ENCODE measurements at regions not wholly inside any gene's neighbourhood (a gene's known extent, or its start where the extent isn't known, plus 50 kb on each side); places are given as distances from the start of the nearest gene placed in this dataset.
"Not testable (repeated sequence)": the region's sequence is repeated elsewhere in the genome, so short reads cannot be mapped to it uniquely, and the experiment has no call there.

DNA sequence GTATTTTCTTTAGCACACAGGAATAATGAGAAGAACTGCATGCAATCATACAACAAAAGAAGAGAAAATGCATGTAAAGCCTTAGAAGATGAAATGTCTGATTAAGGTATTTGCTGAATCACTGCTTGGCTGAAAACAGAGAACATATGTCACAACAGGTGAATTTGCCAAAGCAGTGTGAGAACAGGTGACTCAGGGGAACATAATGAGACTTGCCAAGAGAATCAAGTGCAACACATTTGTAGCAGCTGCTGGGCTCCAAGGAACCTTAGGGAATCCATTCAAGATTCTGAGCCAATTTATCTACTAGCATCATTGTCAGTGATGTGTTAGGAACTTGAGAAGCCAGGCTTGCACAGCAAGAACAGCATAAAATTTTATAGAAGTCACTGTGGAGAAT is 273.1 kb downstream of the PCDH20 start:
- no peak for DNase-seq
- TF ChIP-seq POLR2A (IDR thresholded peaks at IDR 0.05; ENCODE audit: low read length) (no peak), GATA1 (IDR thresholded peaks at IDR 0.05; ENCODE audit: low read depth, low read length) (no peak)

DNA sequence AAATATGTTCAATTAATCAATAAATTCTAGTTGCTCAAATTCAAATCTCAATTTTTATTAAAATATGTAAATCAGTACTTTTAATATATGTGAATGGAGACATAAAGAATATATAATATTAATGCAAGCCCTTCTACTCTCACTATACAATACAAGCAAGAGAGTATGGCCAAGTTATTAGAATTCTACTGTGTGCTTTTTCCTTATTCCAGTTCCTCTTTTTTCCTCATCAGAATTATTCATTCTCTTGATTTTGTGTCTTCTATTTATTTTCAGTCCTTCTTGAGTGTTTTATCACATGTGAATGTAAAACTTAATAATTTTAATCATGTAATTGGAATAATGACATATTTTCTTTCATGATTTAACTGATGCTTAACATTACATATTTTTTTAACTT is 276.8 kb downstream of the PCDH20 start:
- DNase-seq = no peak
- TF ChIP-seq POLR2A (IDR thresholded peaks at IDR 0.05; ENCODE audit: low read length) = no peak
- no peak for TF ChIP-seq GATA1 (IDR thresholded peaks at IDR 0.05; ENCODE audit: low read depth, low read length)

DNA sequence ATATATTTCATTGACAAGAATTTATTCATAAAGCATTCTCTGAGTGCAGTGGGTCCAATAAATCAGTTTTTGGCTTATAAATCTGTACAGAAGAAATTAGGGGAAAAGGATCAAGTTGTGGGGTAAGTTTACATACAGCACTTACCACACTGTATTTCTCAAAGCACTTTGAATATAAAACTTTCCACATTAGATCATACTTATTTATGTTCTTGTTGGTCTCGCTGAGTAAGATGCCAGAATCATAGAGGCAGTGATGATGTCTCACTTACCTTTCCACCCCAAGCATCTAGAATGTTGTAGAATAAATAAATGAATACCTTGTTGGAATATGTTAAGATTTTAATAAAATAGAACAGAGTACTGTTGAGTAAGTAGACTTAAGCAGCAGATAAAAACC is 279.1 kb downstream of the PCDH20 start:
- TF ChIP-seq GATA1 (IDR thresholded peaks at IDR 0.05; ENCODE audit: low read depth, low read length) (no peak), POLR2A (IDR thresholded peaks at IDR 0.05; ENCODE audit: low read length) (no peak)
- no peak for DNase-seq

DNA sequence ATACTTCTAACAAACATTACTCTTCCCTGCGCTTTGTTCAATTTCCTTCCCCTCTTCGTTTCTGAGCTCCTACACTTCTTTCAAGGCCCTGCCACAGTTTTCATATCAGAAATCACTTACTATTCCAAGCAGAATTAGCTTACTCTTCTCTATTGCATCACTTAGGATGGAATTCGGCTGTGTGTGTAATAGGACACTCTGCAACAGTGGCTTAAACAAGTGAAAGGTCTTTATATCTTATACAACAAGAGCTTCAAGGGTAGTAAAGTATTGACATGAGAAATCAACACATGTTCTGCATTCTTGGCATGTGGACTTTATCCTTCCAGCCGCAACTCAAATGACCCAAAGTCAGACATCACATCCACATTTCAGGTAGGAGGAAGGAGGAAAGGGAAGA is 279.6 kb downstream of the PCDH20 start:
- no peak for DNase-seq
- TF ChIP-seq POLR2A (IDR thresholded peaks at IDR 0.05; ENCODE audit: low read length) = no peak
- no peak for TF ChIP-seq GATA1 (IDR thresholded peaks at IDR 0.05; ENCODE audit: low read depth, low read length)

DNA sequence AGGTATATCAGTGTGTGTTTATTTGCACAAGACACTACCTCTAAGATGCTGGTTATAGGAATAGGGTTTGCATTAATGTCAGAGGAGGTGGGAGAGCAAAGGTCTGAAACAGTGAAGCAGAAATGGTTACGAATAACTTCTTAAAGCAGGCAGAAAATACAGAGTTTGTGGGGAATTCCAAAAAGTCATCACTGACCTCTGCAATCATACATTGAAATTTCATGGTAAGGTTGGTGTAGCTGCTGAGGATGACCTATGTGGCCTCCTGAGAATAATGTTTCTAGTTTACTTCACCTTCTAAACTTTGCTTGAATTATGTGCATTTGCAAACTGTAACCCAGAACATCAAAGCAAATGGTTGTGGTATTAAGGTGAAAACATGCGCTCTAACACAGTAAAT is 280.1 kb downstream of the PCDH20 start:
- TF ChIP-seq POLR2A (IDR thresholded peaks at IDR 0.05; ENCODE audit: low read length) = no peak
- no peak for TF ChIP-seq GATA1 (IDR thresholded peaks at IDR 0.05; ENCODE audit: low read depth, low read length)
- no peak for DNase-seq

- TF ChIP-seq POLR2A (IDR thresholded peaks at IDR 0.05; ENCODE audit: low read length) (no peak), GATA1 (IDR thresholded peaks at IDR 0.05; ENCODE audit: low read depth, low read length) (no peak)
- no peak for DNase-seq
These were observed 286.6 kb downstream of the PCDH20 start for GRCh38 chr13:61128850-61129645.

DNA sequence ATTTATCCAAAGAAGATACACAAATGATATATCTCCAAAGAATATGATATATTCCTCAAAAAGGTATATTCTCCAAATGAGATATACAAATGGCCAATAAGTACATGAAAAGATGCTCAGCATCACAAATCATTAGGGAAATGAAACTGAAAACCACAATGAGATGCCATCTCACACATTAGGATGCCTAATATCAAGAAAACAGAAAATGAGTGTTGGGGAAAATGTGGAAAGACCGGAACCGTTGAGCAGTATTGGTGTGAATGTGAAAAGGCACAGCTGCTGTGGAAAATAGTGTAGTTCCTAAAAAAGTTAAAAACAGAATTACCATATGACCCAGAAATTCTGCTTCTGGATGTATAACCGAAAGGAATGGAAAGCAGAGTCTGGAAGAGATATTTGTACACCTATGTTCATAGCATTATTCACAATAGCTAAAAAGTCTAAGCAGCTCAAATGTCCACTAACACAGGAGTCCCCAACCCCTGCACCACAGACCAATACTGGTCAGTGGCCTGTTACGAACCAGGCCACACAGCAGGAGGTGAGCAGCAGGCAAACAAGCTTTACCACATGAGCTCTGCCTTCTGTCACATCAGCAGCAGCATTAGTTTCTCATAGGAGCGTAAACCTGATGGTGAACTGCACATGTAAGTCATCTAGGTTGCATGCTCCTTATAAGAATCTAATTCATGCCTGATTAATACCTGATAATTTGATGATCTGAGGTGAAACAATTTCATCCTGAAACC is 291.9 kb downstream of the PCDH20 start:
- no peak for TF ChIP-seq POLR2A (IDR thresholded peaks at IDR 0.05; ENCODE audit: low read length)
- no peak for TF ChIP-seq GATA1 (IDR thresholded peaks at IDR 0.05; ENCODE audit: low read depth, low read length)
- DNase-seq = no peak

DNA sequence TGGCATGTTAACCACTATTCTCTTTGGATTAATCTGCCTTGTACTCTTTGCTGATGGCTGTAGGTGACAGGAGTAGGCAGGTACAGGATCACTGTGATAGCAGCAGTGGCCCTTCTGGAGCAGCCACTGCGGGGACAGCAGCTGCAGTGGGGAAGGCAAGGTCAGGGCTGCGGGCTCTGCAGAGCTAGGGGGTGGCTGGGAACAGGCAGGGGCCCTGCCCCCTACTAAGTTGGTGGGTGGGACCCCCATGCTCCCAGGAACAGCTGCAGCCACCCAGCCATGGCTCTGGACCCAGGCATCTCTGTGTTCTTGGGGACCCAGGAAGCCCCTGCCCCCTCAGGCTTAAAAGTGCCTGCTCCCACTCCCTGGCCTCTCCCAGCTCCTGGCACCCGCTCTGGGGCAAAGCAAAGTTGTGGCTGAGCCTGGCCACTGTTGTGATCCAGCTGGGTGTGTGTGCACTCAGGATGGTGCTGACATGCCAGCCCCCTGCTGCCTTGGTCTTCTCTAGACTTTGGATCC is 302.4 kb downstream of the PCDH20 start:
- TF ChIP-seq POLR2A (IDR thresholded peaks at IDR 0.05; ENCODE audit: low read length) = no peak
- TF ChIP-seq GATA1 (IDR thresholded peaks at IDR 0.05; ENCODE audit: low read depth, low read length) = no peak

DNA sequence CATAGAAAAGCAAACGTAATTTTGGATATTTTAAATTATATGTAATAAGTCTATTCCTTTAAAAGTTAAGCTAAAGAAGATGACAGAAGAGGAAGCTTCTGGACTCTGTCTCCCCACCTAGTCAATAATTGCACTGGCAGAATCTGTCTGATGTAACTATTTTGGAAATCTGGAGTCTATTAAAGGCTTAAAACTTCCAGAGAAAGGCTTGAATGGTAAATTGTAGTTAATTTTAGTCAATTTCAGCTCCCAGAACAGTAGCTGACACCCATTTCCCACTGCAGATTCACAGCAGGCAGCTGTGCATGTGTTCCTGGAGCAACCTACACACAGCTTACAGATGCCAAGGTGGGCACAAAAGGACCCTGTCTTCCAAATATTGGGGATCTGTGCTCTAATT is 304.1 kb downstream of the PCDH20 start:
- DNase-seq = no peak
- TF ChIP-seq GATA1 (IDR thresholded peaks at IDR 0.05; ENCODE audit: low read depth, low read length) = no peak
- no peak for TF ChIP-seq POLR2A (IDR thresholded peaks at IDR 0.05; ENCODE audit: low read length)

More for the DNA sequence above, 302.4 kb downstream of the PCDH20 start:
- DNase-seq = no peak

- TF ChIP-seq GATA1 (IDR thresholded peaks at IDR 0.05; ENCODE audit: low read depth, low read length) = no peak
- no peak for TF ChIP-seq POLR2A (IDR thresholded peaks at IDR 0.05; ENCODE audit: low read length)
- no peak for DNase-seq
These were observed 304.9 kb downstream of the PCDH20 start for GRCh38 chr13:61110732-61111131.

- no peak for TF ChIP-seq GATA1 (IDR thresholded peaks at IDR 0.05; ENCODE audit: low read depth, low read length)
- TF ChIP-seq POLR2A (IDR thresholded peaks at IDR 0.05; ENCODE audit: low read length) = no peak
- no peak for DNase-seq
These were observed 305.9 kb downstream of the PCDH20 start for GRCh38 chr13:61109741-61110140.

DNA sequence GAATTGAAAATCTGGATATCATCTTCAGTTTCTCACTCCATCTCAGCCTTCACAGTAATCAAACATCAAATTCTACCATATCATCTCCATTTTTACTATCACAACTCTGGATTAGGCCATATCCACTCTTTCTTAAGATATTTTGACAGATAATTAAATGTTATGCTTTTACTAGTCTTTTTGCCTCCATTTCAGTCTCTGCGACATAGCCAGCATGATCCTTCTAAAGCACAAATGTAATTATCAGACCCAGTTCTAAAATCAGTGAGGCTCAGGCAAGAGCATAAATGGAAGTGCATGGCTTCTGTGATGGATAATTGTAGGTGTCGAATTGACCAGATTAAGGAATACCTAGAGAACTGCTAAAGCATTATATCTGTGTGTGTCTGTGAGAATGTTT is 307.7 kb downstream of the PCDH20 start:
- no peak for DNase-seq
- TF ChIP-seq POLR2A (IDR thresholded peaks at IDR 0.05; ENCODE audit: low read length) = no peak
- no peak for TF ChIP-seq GATA1 (IDR thresholded peaks at IDR 0.05; ENCODE audit: low read depth, low read length)

DNA sequence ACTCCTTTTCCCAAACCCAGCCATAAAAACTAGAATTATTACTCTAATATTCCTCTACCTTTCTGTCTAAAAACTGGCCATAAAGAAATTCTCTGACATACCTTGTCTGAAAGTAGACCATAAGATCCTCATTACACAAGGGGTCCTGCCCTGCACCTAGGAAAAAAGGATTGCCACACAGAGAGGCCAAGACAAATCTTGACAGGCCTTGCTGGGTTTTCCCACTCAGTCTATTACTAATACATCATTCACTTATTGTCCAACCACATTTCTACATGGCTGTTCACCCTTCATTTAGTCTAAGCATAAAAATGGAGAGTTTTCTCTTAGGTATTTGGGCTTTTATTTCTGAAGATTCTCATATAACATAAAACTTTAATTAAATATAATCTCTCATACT is 319.8 kb downstream of the PCDH20 start:
- no peak for DNase-seq
- no peak for TF ChIP-seq POLR2A (IDR thresholded peaks at IDR 0.05; ENCODE audit: low read length)
- TF ChIP-seq GATA1 (IDR thresholded peaks at IDR 0.05; ENCODE audit: low read depth, low read length) = no peak

DNA sequence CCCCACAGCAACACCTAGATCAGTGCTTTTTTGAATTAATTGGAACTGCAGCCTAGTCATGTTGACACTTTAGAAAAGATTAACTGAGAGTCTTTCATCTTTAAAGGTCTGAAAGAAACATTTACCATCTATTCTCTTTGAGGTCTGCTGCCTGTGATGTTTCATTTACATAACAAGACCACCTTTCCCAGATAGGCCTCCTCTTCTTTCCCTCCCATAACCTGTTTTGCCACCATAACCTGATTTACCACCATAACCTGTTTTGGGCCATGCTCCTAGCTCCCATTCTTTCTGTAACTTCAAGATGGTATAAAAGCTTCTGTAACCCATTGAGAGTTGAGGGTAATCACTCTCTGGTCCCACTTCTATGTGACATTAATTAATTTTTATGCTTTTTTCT is 320.8 kb downstream of the PCDH20 start:
- no peak for TF ChIP-seq POLR2A (IDR thresholded peaks at IDR 0.05; ENCODE audit: low read length)
- TF ChIP-seq GATA1 (IDR thresholded peaks at IDR 0.05; ENCODE audit: low read depth, low read length) = no peak
- no peak for DNase-seq

- DNase-seq = not testable (repeated sequence)
These were observed 325.8 kb downstream of the PCDH20 start for GRCh38 chr13:61089894-61090293.
